ENCODE measurements at regions not wholly inside any gene's neighbourhood (a gene's known extent, or its start where the extent isn't known, plus 50 kb on each side); places are given as distances from the start of the nearest gene placed in this dataset.
"Not testable (repeated sequence)": the region's sequence is repeated elsewhere in the genome, so short reads cannot be mapped to it uniquely, and the experiment has no call there.

DNA sequence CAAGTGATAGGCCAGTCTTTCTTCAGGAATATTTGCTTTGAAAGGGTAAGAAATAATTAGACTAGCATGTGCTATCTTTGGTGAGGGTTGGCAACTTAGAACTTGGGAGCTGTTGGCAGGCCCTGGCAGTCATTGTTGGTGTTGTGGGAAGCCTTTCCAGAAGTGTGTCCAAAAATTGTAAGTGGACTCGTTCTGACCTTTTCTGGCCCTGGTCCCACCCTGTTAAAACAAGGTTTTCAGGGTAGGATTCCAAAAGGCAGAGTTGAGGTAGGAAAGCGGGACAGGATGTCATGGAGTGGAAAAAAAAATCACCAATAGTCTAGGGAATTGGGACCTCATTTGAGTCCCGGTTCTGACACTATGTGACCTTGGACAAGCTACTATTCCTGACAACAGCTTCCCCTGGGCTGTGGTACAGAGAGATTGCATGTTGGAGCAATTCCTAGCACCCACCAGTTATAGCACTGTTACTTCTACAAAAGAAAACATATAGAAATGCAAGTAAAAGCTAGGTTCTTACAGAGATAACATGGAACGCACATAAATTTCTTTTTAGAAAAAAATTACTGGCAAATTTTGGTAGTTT lies 299.3 kb upstream of the DDI1 start:
- DNase-seq (ENCODE audit: low spot score), result no peak
- TF ChIP-seq, protein P1, sequence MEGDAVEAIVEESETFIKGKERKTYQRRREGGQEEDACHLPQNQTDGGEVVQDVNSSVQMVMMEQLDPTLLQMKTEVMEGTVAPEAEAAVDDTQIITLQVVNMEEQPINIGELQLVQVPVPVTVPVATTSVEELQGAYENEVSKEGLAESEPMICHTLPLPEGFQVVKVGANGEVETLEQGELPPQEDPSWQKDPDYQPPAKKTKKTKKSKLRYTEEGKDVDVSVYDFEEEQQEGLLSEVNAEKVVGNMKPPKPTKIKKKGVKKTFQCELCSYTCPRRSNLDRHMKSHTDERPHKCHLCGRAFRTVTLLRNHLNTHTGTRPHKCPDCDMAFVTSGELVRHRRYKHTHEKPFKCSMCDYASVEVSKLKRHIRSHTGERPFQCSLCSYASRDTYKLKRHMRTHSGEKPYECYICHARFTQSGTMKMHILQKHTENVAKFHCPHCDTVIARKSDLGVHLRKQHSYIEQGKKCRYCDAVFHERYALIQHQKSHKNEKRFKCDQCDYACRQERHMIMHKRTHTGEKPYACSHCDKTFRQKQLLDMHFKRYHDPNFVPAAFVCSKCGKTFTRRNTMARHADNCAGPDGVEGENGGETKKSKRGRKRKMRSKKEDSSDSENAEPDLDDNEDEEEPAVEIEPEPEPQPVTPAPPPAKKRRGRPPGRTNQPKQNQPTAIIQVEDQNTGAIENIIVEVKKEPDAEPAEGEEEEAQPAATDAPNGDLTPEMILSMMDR (IDR thresholded peaks at IDR 0.05; ENCODE audit: borderline replicate concordance, control extremely low read depth, extremely low read depth, insufficient read depth, missing control alignments), result no peak
- in situ Hi-C loops (cut with MboI; ENCODE audit: low sequenced_read_pairs, unreplicated experiment), result no loop called here

DNA sequence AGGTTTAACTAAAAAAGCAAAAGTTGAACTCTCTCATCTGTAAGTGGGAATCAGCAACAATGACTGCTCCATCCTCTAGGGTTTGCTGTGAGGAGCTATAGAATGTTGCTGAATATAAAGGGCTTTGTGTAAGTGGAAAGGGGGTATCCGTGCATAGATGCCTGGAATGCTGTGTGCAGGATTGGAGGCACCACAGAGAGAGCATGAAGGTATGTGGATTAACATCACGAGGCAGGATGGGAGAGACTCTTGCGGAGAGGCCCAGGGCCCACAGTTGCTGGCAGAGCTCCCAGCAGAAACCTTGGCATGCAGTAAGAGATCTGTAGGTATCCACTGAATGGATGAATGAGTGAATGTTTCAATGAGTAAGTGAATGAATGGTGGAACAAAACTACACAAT lies 298.7 kb upstream of the DDI1 start:
- DNase-seq (ENCODE audit: low spot score), result no peak
- TF ChIP-seq, protein P1 (IDR thresholded peaks at IDR 0.05; ENCODE audit: borderline replicate concordance, control extremely low read depth, extremely low read depth, insufficient read depth, missing control alignments), result no peak
- in situ Hi-C loops (cut with MboI; ENCODE audit: low sequenced_read_pairs, unreplicated experiment), result no loop called here

DNA sequence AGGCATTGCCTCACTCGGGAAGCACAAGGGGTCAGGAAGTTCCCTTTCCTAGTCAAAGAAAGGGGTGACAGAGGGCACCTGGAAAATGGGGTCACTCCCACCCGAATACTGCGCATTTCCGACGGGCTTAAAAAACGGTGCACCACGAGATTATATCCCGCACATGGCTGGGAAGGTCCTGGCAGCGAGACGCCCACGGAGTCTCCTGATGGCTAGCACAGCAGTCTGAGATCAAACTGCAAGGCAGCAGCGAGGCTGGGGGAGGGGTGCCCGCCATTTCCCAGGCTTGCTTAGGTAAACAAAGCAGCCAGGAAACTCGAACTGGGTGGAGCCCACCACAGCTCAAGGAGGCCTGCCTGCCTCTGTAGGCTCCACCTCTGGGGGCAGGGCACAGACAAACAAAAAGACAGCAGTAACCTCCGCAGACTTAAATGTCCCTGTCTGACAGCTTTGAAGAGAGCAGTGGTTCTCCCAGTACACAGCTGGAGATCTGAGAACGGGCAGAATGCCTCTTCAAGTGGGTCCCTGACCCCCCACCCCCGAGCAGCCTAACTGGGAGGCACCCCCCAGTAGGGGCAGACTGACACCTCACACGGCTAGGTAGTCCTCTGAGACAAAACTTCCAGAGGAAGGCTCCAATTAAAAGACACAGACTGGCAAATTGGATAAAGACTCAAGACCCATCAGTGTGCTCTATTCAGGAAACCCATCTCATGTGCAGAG lies 297.2 kb upstream of the DDI1 start:
- DNase-seq (ENCODE audit: low spot score); in situ Hi-C loops (cut with MboI; ENCODE audit: low sequenced_read_pairs, unreplicated experiment): not testable (repeated sequence)

DNA sequence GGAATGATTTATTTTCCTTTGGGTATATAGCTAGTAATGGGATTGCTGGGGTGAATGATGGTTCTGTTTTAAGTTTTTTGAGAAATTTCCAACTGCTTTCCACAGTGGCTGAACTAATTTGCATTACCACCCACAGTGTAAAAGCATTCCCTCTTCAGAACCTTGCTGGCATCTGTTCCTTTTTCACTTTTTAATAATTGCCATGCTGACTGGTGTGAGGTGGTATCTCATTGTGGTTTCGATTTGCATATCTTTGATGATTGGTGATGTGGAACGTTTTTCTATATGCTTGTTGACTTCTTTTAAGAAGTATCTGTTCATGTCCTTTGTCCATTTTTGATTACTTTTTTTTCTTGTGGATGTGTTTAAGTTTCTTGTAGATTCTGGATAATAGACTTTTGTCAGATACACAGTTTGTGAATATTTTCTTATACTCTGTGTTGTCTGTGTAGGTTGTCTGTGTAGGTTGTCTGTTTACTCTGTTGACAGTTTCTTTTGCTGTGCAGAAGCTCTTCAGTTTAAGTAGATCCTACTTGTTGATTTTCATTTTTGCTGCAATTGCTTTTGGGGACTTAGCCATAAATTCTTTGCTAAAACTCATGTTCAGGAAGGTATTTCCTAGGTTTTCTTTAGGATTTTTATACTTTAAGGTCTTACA lies 291.8 kb upstream of the DDI1 start:
- no peak for DNase-seq (ENCODE audit: low spot score)
- in situ Hi-C loops (cut with MboI; ENCODE audit: low sequenced_read_pairs, unreplicated experiment), result no loop called here
- TF ChIP-seq, protein P1 (IDR thresholded peaks at IDR 0.05; ENCODE audit: borderline replicate concordance, control extremely low read depth, extremely low read depth, insufficient read depth, missing control alignments), result no peak

DNA sequence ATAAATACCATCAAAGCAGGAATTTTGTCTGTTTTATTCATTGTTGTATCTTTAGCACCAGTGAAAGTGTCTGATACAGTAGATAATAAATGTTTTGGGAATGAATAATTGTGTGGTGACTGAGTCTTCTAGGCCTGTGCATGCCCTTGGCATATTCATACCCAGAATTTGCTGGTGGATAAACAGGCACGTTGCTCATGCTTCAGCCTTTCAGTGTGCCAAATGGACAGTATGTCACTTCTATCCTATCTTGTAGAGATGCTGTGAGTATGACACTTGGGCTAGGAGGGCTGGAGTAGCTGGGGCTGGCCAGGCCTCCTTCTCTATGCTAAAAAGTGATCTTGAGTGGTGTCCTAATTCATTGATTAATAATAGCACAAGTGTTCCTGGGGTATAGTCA lies 287.3 kb upstream of the DDI1 start:
- TF ChIP-seq, protein P1 (IDR thresholded peaks at IDR 0.05; ENCODE audit: borderline replicate concordance, control extremely low read depth, extremely low read depth, insufficient read depth, missing control alignments), result no peak
- no peak for DNase-seq (ENCODE audit: low spot score)
- in situ Hi-C loops (cut with MboI; ENCODE audit: low sequenced_read_pairs, unreplicated experiment), result no loop called here

DNA sequence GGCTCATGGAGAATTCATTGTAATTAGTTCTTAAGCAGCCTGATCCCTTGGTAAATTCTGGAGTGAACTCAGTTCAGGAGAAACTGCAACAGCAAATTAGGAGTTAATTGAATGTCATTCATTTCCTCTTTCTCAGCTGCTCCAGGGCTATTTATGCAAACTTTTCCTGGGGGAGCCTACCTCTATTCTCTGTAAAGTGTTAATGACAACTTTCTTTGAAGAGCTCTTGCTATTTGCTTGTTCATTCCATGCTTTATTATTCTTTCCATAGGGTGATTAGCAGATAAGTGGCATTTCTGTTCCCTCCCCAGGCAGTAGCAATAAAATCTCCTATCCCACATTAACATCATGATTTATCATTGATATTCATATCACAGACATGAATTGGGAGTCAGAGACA lies 267.6 kb upstream of the DDI1 start:
- no peak for DNase-seq (ENCODE audit: low spot score)
- in situ Hi-C loops (cut with MboI; ENCODE audit: low sequenced_read_pairs, unreplicated experiment), result no loop called here
- TF ChIP-seq, protein P1 (IDR thresholded peaks at IDR 0.05; ENCODE audit: borderline replicate concordance, control extremely low read depth, extremely low read depth, insufficient read depth, missing control alignments), result no peak

DNA sequence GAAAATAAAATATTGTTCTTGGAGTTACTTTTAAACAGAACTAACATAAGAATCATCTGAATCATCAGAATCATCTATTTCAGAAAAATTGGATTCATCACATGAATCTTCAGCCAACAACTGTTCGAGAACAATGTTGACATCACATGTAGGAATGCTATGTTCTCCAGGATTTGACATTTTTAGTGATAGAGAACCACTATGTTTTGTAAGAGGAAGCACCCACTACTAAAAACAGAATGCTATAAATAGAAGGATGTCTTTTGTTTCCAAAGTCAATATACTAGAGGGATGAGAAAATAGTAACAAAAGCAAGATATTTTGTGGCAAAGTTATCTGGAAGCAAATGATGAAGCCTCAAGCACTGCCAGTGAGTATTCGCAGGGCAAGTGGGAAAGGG lies 263.4 kb upstream of the DDI1 start:
- no peak for DNase-seq (ENCODE audit: low spot score)
- in situ Hi-C loops (cut with MboI; ENCODE audit: low sequenced_read_pairs, unreplicated experiment), result no loop called here
- TF ChIP-seq, protein P1 (IDR thresholded peaks at IDR 0.05; ENCODE audit: borderline replicate concordance, control extremely low read depth, extremely low read depth, insufficient read depth, missing control alignments), result no peak
